GM12878 (cell line): ENCODE measurements at regions not wholly inside any gene's neighbourhood (a gene's known extent, or its start where the extent isn't known, plus 50 kb on each side); places are given as distances from the start of the nearest gene placed in this dataset.

ENCODE experiments used
- ATAC-seq: fragments of 200-7000 bp; cut with Tn5 transposase; 3 replicates; pipeline ENCODE4 v1.9.1; 2020; ENCODE audit warnings: mild to moderate bottlenecking, moderate library complexity
- BruUV-seq: library from RNA; stranded (reverse); fragments of 400-500 nt; replicated peaks from 2 replicates; lab custom pipeline; 2021; lab: Mats Ljungman, UMichigan
- CTCF ChIA-PET: fragments of 300-600 bp; sonication (Branson Sonifier 250); formaldehyde crosslinking; extraction: SDS; loops from one replicate; lab custom pipeline; 2021; ENCODE audit warnings: inconsistent platforms; lab: Yijun Ruan, JAX
- POLR2A ChIA-PET: fragments of 350-600 bp; formaldehyde crosslinking; extraction: SDS; loops from one replicate; lab custom pipeline; 2021; ENCODE audit warnings: inconsistent platforms; lab: Charles Lee
- RAD21 ChIA-PET: fragments of 300-600 bp; sonication (Branson Sonifier 250); formaldehyde crosslinking; loops from one replicate; lab custom pipeline; 2023; ENCODE audit warnings: antibody characterized with exemption; ENCODE audit not compliant: unreplicated experiment; lab: Charles Lee
- SMC1A ChIA-PET: fragments of 300-600 bp; sonication (Branson Sonifier 250); formaldehyde crosslinking; loops from one replicate; lab custom pipeline; 2023; ENCODE audit not compliant: unreplicated experiment, uncharacterized antibody; lab: Charles Lee
- DNase-seq: peaks from one replicate; pipeline ENCODE4 v3.0.0-alpha.2; 2011; ENCODE audit warnings: low read depth, low spot score
- FAIRE-seq: peaks from 3 replicates; lab custom pipeline; 2011; peaks lifted over from hg19 to GRCh38; lab: Jason Lieb, UNC
- H2AFZ ChIP-seq: 2 replicates; pipeline ENCODE4 v1.6.0; 2011; ENCODE audit warnings: low read depth, low read length, control low read depth; ENCODE audit not compliant: control insufficient read depth
- H3K27ac ChIP-seq: 2 replicates; pipeline ENCODE4 v1.5.1; 2011; ENCODE audit warnings: control low read depth; ENCODE audit not compliant: control insufficient read depth, insufficient read depth
- H3K27me3 ChIP-seq, 2 experiments: replicated peaks in 1 of 2; 2 replicates each; pipeline versions ENCODE4 v1.6.0 to v1.6.1; 2011; ENCODE audit warnings: low read length in 1 of 2; ENCODE audit not compliant: control insufficient read depth in 2 of 2, insufficient read depth in 2 of 2
- H3K36me3 ChIP-seq, 2 experiments: 2 replicates each; pipeline ENCODE4 v1.5.1; 2011; ENCODE audit warnings: low read length in 1 of 2; ENCODE audit not compliant: control insufficient read depth in 2 of 2, insufficient read depth in 2 of 2
- H3K4me1 ChIP-seq: 2 replicates; pipeline ENCODE4 v1.6.1; 2011; ENCODE audit warnings: mild to moderate bottlenecking, low read length, moderate library complexity, mixed read lengths; ENCODE audit not compliant: control insufficient read depth, insufficient read depth
- H3K4me2 ChIP-seq: 2 replicates; pipeline ENCODE4 v1.6.0; 2011; ENCODE audit warnings: control low read depth; ENCODE audit not compliant: control insufficient read depth, insufficient read depth
- H3K4me3 ChIP-seq: fragments of 200-600 bp; sonication (generic); 2 replicates; pipeline ENCODE4 v1.5.1; 2016
- H3K79me2 ChIP-seq: 2 replicates; pipeline ENCODE4 v1.6.0; 2011; ENCODE audit warnings: low read length; ENCODE audit not compliant: control insufficient read depth, insufficient read depth
- H3K9ac ChIP-seq: 2 replicates; pipeline ENCODE4 v1.8.0; 2011; ENCODE audit warnings: low read length, control low read depth, mixed read lengths; ENCODE audit not compliant: control insufficient read depth, insufficient read depth
- H3K9me3 ChIP-seq: replicated peaks from 3 replicates; pipeline ENCODE4 v1.5.1; 2011; ENCODE audit warnings: mild to moderate bottlenecking, low read length; ENCODE audit not compliant: control insufficient read depth, insufficient read depth
- H4K20me1 ChIP-seq: 2 replicates; pipeline ENCODE4 v1.6.0; 2011; ENCODE audit not compliant: control insufficient read depth, insufficient read depth
- BHLHE40 ChIP-seq, 2 experiments: fragments of 450-650 bp in 1 of 2; IDR thresholded peaks; 2 replicates each; pipeline ENCODE4 v1.6.1; 2011 to 2017; ENCODE audit warnings: low read depth in 2 of 2, borderline replicate concordance in 1 of 2, improper control_type of control experiment in 1 of 2, low read length in 1 of 2, mild to moderate bottlenecking in 1 of 2
- HSF1 ChIP-seq: fragments of 150-350 bp; IDR thresholded peaks from 2 replicates; pipeline ENCODE4 v1.6.1; 2014; ENCODE audit warnings: mild to moderate bottlenecking, low read depth, low read length
- WGBS: methylation state at CpG from one replicate; pipeline ENCODE4 v1.1.6; 2016; ENCODE audit warnings: low lambda C conversion rate; ENCODE audit not compliant: insufficient replicate concordance, insufficient coverage; ENCODE audit errors: missing lambda C conversion rate; 5-methylcytosine and 5-hydroxymethylcytosine counted together
- in situ Hi-C: fragments of 300-500 bp; cut with MboI; formaldehyde crosslinking; loops from 9 replicates; pipeline ENCODE4 v1.14.3; 2018; ENCODE audit warnings: mixed read lengths
- intact Hi-C: fragments of 100-400 bp; cut with micrococcal nuclease; formaldehyde crosslinking; loops from one replicate; pipeline ENCODE4 v1.14.2; 2022; ENCODE audit not compliant: unreplicated experiment
- TF ChIP-seq, protein P1 (sequence below), 3 experiments: IDR thresholded peaks in 2 of 3; conservative IDR thresholded peaks in 1 of 3; 2 replicates each; pipeline ENCODE4 v1.5.1; 2011; ENCODE audit warnings: low read depth in 3 of 3, low read length in 3 of 3, mild to moderate bottlenecking in 3 of 3, control low read depth in 2 of 3, moderate library complexity in 2 of 3, inconsistent platforms in 1 of 3, mixed read lengths in 1 of 3; ENCODE audit not compliant: control insufficient read depth in 2 of 3, insufficient read depth in 1 of 3; ENCODE audit errors: extremely low read depth in 1 of 3

DNA sequence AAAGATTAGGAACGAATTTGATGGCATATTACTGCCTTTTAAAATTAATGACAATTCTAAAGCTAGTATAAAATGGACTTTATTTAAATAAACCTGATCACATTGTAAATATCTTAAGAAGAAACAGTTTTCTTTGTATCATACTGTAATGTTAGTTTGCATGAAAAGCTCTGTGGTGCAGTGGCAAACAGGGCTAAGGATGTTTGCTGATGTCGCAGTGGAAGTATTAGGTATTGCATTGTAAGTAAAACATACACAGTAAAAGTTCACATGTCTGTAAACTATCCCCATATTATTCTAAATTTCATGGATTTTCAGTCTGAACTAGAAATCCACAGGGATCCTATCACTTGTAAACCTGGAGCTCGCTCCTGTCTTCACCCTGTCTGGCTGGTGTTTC lies 252.6 kb upstream of the ZNF32 start:
- ATAC-seq (peak; percentile 43; the same call in 1 of the 3 replicates), DNase-seq (no peak), FAIRE-seq (no peak)
- CTCF ChIA-PET, result interaction anchor here (0.6 to 1.5 kb wide), 5 partner anchors 9 to 145 kb away, joined by 3 to 4 read pairs (median 3); no protein-coding TSS in a partner anchor
- in situ Hi-C loops (no loop called here), intact Hi-C loops (no loop called here)
- no TSS peak for BruUV-seq
- no peaks in the 10 kb centered on the region for H3K4me1 ChIP-seq
- 32% methylated on average over 3 of the region's 3 CpGs for WGBS
- no peak overlapping the region for H3K27ac ChIP-seq
- SMC1A ChIA-PET, result interaction anchor here (1.0 to 2.2 kb wide), 3 partner anchors 20 to 134 kb away, joined by 3 to 6 read pairs (median 3); no protein-coding TSS in a partner anchor
- H3K27me3 ChIP-seq, result peaks cover under 1 to 2% of the 10 kb centered on the region in 2 experiments; a peak in 3 of 4 replicates
- TF ChIP-seq, protein P1, sequence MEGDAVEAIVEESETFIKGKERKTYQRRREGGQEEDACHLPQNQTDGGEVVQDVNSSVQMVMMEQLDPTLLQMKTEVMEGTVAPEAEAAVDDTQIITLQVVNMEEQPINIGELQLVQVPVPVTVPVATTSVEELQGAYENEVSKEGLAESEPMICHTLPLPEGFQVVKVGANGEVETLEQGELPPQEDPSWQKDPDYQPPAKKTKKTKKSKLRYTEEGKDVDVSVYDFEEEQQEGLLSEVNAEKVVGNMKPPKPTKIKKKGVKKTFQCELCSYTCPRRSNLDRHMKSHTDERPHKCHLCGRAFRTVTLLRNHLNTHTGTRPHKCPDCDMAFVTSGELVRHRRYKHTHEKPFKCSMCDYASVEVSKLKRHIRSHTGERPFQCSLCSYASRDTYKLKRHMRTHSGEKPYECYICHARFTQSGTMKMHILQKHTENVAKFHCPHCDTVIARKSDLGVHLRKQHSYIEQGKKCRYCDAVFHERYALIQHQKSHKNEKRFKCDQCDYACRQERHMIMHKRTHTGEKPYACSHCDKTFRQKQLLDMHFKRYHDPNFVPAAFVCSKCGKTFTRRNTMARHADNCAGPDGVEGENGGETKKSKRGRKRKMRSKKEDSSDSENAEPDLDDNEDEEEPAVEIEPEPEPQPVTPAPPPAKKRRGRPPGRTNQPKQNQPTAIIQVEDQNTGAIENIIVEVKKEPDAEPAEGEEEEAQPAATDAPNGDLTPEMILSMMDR (IDR thresholded peaks at IDR 0.05 in 2 of 3, conservative IDR thresholded peaks at IDR 0.05 in 1 of 3; ENCODE audit: control insufficient read depth in 2 of 3, extremely low read depth in 1 of 3, insufficient read depth in 1 of 3, low read depth in 3 of 3, low read length in 3 of 3), result 0 out of 6 replicates have a peak, but pooled peaks of 1 of the 3 experiments have one; percentile 15
- TF ChIP-seq BHLHE40 (IDR thresholded peaks at IDR 0.05; ENCODE audit: borderline replicate concordance in 1 of 2, low read depth in 2 of 2, low read length in 1 of 2) (no peak), HSF1 (no peak)
- no peaks in the 10 kb centered on the region; the same call in 2 of the 3 replicates for H3K9me3 ChIP-seq
- H3K4me3 ChIP-seq, result no peak overlapping the region
- no peaks in the 10 kb centered on the region for H3K79me2 ChIP-seq
- H3K4me2 ChIP-seq, result no peak overlapping the region
- no peaks in the 10 kb centered on the region for H3K36me3 ChIP-seq
- POLR2A ChIA-PET, result no interaction called here
- H3K9ac ChIP-seq, result no peak overlapping the region
- H2AFZ ChIP-seq, result no peak overlapping the region
- RAD21 ChIA-PET, result interaction anchor here (1.2 kb wide), 1 partner anchor 142 kb away, joined by 3 read pairs; no protein-coding TSS in a partner anchor
- no peaks in the 10 kb centered on the region for H4K20me1 ChIP-seq
